GM21447 (cell line): ENCODE measurements at regions not wholly inside any gene's neighbourhood (a gene's known extent, or its start where the extent isn't known, plus 50 kb on each side); places are given as distances from the start of the nearest gene placed in this dataset.

ENCODE experiments used
- ATAC-seq: cut with Tn5 transposase; IDR thresholded peaks from one replicate; pipeline ENCODE4 v1.9.1; 2021; ENCODE audit not compliant: unreplicated experiment

DNA sequence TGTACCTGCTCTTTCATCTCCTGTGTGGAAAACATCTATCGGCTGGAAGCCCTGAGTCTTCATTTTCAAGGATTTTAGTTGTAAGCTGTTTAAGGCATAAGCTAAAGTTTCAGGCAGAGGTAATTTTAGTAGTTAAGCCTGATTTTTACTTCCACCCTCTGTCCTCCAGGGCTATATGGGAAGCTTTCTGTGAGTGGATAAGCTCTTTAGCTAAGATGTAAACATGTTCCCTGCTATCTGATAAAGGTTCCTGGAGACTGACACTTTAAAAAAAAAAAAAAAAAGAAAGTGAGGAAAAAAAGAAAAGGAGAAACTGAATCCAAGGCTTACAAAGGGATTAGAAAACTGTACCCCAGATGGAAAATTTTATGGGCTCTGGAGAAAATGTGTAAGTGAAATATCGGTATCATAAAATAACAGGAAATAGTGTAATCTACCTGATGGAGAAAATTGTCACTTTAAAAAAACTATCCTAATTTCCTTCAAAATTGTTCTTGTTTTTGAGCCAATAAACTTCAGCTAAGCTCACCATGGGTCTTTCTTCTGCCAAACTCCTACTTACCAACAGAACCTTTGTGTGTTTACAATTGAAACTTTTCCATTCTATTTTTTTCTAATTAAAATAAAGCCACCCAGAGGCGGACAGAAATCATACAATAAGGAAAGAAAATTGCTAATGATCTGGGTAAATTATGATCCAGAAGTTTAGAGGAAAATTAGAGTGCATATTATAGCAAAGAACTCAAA lies 180.5 kb downstream of the TGFB2 start:
- no peak for ATAC-seq

DNA sequence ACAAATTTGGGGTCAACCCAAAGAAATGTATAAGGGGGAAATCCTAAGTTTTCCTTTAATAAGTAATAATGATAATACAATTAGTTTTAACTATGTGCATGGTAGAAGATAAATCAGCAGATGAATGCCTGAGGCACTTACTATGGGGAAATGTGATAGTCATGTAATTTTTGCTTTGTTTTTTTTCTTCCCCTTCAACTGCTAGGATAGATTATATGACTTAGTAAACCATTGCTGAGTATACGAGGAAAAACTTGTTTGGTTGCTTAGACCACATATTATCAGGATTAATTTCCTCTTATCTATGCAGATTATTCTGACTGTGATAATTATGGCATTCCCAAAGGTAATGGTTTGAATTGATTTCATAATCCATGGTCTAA lies 181.1 kb downstream of the TGFB2 start:
- ATAC-seq = no peak

DNA sequence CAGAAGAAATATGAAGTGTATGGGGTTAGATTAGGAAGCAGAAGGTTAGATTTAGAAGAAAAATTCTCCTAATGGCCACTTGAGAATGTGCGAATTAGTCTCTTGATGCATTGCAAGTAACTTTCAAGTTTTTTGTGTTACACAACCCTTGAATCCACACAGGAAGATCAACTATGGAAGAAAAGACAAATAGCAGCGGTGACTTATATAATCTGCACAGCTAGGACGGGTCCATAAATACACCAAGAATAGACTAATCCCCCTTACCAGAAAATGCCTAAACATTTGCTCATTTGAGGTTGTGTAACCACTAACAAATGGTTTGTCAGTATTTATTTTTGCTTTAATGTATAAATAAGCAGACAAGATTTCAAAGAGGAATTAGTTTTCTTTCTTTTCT lies 182.6 kb downstream of the TGFB2 start:
- ATAC-seq = no peak

DNA sequence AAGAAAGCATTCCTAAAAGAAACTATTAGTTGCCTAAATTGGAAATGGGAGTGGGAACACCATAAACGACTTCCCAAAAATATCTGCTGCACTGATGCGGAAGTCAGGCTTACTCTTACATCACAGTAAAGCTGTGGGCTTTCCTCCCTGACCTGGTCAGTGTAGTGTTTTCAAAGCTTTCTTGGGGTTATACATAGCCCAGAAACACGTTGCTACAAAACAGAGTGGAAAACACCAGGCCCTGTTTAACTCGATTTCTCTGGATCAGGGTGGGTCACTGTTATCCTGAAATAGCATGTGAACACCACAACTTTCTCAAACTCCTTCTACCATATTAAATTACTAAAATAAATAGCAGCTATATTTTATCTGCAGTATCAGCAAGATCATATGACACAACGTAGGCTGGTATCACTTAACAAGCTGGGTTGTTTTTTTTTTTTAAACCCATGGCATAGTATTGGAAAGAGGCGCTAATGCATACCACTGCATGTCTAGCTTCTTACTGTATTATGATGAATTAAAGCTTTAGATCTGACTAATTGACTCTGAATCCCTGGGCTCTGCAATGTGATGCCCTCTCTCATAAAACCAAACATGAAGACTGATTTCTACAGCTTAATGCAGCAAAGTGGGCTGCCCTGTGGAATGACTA lies 184.6 kb downstream of the TGFB2 start:
- no peak for ATAC-seq

DNA sequence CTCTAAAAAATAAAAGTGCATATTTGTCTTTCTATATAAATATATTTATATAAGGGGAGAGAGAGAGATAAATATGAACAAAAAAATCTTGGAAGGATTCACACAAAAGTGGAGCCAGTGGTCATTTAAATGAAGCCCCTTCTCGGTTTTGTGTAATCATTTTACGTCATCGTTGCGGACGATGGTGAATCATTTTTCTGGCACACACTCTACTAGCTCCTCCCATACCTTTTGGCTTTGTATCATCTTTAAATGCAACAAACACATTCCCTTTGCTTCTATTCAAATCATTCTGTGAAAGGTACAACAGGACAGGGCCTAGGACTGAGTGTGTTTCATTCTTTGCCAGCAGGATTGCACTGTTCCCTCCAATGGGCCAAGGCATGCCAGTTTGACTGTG lies 186.8 kb downstream of the TGFB2 start:
- ATAC-seq = no peak

DNA sequence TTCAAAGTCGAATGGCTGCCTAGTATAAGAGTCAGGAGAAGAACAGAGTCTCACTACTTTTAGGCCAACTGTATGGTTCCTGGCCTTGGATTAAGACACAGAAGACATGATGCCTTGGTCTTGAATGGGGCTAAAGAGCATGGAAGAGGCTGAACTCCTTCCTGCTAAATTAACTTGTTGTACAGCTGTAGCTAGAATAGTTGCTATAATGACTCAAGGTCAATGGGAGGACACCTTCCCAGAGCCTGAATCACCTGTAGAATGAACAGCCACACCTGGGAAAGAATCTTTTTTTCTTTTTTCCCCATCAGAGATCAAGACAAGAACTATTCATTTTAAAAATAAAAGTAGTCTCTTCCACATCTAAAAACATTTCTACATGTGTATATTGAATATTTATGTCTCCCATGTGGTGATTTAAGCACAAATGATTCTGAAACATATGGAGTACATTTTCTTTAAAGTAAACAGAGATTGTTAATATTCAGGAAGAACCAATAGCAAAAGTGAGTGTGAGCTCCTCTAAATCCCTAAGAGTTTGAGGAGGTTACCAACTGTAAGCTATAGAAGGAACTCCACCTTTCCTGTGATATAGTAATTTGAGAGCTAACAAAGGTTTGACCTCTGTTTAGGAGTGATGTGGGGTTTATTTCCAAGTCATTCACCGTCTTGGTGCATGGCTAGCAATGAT lies 191.3 kb downstream of the TGFB2 start:
- no peak for ATAC-seq

DNA sequence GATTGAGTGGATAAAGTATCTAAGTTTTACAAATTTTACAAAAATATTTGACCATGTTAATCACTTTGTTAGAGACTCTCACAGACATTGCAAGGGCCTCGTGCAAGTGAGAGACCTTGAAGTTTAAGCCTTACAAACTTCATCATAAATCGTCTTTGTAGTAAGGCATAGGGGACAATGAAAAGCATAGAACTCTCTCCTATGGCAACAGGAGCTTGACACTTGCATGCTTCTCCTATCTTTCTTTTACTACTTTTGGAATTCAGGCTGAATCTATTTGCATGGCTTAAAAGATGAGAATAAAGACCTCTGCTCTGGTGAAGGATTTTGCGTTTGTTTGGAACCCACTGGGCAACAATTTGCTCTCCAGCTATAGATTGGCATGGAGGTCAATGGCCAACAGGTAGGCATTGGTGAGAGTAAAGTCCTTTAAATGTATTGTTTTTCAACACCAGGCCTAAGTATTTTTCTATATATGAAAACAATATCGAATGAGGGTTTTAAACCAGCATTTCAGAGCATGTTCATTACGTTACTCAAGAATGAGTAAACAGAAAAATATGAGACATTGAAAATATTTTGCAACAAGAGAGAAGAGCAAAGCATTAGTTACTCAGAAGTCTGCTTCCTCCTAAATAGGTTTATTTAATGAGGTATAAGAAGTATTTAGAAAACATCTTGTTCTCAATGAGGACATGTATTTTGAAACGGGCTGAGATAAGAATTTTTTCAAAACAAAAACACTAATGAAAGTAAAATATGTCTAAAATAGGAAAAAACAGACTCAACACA lies 192.2 kb downstream of the TGFB2 start:
- ATAC-seq = no peak

DNA sequence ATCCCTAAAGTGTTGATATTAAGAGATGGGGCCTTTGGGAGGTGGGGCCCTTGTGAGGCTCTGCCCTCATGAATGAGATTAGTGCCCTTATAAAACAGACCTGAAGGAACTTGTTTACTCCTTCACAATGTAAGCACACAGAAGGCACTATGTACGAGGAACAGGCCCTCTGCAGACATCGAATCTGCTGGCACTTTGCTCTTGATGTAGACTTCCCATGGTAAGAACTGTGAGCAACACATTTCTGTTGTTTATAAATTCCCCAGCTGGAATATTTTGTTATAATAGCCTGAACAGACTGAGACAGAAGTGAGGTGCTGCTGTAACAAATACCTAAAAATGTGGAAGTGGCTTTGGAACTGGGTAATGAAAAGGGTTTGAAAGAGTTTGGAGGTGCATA lies 193.2 kb downstream of the TGFB2 start:
- ATAC-seq = no peak

DNA sequence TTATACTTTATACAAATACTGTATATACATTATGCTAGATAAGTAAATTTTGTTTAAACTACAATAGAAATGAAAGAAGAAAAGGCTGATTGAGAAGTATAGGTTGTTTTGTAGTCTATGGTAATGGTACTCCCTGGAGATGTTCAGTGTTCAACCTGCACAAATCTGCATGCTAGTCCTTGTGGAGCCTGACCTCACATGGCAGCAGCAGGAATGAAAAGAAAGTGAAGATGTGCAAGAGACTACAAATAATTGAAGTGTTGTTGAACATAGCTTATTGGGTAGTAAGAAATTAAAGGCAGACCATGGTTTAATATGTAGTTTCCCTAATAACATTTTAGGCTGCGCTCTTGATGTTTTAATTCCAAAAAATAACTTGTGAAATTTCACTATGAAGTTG lies 201.2 kb downstream of the TGFB2 start:
- ATAC-seq = no peak

DNA sequence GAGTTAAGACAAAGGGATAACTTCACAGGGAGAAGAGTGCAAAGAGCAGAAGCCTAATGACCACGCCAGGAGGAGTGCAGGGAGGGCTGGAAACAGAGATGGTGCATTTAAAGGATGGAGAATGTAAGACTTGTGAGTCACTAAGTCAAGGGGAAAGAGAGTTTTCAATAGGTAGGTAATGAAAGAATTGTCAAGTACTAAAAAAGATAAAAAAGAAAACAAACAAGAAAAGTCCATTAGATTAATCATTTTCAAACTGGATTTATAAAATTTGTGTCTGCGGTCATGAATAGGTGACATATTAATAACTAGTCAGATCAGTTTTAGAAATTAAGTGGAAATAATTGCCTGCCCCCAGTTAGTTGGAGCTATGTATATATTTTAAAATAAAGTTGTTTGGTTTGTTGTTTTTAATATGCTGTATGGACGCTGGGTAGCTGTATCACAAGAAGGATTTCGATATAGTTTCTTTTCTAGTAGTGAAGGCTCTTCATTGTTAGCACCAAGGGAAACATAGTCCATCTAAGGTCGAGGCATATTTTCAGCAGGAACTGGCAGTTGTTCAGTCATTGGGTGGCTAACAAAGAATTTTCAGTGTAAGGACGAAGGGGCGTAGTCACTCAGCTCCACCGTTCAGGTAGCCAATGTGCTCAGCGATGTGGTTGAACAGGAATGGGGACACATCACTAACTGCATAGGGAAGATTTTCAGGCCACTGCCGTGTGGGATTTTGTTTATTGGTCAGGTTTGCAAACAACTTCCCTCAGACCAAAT lies 203.0 kb downstream of the TGFB2 start:
- no peak for ATAC-seq

DNA sequence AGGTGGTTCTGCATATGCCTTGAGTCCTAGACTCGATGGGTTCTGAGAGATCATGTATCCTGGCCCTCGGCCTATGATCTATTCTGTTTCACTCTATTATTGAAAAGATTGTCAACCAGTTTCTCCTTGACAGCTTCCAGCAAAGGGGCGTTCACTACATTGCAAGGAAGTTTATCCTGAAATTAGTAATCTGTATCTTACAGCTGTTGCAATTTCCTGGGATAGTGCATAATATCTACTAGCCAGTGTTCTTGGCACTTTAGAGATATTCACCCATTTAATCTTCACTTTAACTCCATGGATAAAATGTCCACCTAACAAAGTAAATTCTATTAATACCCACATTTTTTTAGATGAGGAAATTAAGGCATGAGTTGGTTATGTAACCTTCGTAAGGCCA lies 203.6 kb downstream of the TGFB2 start:
- ATAC-seq = no peak

DNA sequence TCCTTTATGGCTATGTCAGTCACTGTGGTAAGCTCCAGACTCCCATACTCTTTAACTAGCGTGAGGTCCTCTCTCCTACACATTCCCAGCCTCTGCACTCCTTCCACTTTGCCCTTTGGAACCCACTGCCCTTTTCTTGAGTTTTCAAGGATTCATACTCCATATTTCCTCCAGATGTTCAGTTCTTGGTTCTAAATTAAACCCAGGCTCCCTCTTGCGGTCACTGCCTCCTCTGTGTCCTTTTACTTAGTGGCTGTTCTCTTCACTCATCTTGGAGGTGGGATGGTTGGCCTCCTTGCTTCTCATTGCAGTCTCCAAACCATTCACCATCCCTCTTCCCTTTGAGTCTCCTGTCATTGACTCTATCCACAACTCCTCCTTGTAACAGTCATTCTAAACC lies 208.1 kb downstream of the TGFB2 start:
- no peak for ATAC-seq

DNA sequence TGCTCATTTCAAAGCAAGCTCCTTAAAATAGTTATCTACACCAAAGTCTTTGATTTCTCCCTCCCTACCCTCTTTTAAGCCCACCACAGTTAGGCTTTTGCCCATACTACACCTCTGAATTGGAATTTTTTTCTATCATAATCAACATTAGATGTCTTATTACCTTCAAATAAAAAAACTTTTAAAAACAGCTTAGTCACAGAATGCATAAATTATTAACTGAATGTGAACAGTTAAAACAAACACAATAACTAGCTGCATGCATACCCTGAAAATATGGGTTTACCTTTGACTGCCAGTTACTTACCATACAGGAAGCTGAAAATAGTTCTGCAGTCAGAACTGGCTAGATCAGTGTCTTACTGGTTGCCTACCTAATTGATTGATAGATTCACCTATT lies 210.9 kb downstream of the TGFB2 start:
- no peak for ATAC-seq

DNA sequence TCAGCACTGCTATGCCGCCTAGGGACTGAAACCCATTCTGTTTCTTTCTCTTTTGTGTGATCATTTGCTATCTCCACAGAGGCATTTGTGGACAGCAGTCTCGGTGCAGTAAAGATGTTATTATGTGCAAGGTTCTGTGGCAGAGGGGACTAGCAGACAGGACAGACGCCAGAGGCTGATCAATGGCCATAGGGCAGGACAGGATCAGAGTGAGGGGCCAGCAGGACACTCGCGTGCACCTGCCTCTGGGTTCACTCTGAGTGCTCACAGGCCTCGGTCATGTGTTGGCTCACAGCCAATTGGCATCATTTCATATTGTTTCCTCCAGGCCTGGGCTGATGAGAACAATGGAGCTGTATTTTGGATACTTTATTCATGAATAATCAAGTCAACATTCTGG lies 212.6 kb downstream of the TGFB2 start:
- ATAC-seq = no peak

DNA sequence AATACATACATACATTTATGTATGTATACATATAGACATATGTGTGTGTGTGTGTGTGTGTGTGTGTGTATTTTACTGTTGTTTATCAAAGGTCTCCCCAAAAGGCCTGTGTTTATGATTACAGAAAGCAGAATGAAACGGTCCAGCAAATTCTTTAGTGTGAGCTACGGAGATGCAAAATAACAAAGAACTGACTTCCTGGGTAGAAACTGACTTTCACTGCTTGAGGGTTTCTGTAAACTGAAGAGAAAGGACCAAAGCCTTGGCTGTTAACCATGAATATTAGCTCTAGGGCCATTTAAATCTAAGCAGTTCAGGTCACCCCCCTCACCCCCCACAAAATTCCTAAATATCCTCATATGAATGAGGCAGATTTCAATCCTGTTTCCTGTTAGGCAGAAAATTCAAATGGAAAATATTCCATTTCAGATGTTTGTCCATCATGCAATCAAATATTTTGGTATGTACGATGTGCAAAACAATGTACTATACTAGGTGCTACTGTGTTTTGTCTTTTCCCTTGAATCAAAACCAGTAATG lies 213.2 kb downstream of the TGFB2 start:
- ATAC-seq = no peak

DNA sequence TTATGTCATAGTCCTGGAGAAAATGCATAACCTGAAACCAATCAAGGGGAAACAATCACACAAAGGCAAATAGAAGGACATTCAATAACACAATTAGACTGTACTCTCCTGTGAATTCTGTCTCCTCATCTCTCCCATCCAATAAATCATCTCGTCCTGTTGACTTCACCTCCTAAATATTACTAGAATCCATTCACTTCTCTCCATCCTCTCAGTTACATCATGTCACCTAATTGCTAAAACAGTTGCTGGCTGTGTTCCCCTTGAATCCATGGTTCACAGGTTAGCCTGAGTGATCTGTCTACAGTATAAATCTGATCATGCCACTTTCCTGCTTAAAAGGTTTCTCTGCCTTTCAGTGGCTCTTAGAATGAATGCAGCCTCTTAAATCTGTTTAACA lies 220.2 kb downstream of the TGFB2 start:
- ATAC-seq = no peak

DNA sequence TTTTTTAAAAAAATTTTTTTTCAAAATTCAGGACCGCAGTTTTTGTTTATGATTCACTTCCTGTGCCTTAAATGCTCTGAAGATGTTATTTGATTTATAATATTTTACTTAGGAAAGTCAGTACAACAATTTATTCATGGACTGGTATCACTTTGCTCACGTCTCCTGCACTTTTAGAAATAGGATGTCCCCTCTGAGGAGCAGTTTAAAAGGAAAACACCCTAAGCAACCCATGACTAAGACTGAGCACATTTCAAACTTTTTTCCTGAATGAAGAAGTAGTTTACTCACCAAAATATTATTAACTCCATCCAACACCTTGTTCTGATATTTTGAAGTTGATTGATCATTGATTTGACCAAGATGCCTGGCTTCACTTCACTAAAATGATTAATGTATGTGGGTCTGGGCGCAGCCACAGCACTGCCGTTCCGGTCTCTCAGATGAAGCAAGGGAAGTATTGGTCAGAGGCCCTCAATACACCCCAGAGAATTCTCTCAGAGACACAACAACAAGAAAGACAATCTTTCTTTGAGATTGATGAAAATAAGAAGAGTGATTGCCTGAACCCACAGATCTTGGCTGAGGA lies 223.9 kb downstream of the TGFB2 start:
- no peak for ATAC-seq

DNA sequence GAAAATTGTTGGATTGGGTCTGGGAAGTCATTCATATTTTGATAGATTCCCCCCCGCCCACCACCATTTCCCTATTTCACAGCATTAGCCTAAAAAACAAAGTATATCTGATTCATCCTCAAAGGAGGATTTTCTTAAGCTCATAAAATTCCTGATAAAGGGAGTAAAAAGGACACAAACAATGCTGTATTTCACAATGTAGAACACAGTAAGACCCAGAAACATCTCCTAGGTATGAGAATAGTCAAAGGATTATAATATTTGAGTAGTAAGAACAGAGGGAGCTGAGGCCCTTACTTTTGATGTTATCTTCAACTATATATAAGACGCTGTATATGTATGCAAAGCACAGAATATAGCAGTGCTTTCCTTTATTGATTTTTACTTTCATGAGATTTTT lies 225.3 kb downstream of the TGFB2 start:
- ATAC-seq = no peak

DNA sequence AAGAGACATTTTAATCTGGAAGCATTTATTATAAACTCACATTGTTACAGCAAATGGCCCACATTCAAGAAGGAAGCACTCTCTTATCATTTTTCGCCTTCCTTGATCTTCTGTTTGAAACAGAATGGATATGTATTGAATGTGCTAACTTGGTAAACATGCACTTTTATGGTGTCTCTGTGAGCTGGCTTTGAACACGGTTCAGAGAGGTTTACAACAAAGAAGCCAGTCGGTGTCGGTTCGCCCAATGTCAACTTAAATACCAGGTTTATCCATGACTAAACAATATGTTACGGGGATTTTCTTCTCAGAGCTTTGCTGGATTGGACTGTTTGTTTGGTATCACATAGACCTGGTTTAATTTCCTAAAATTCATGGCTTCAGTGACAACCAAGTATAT lies 226.4 kb downstream of the TGFB2 start:
- no peak for ATAC-seq

DNA sequence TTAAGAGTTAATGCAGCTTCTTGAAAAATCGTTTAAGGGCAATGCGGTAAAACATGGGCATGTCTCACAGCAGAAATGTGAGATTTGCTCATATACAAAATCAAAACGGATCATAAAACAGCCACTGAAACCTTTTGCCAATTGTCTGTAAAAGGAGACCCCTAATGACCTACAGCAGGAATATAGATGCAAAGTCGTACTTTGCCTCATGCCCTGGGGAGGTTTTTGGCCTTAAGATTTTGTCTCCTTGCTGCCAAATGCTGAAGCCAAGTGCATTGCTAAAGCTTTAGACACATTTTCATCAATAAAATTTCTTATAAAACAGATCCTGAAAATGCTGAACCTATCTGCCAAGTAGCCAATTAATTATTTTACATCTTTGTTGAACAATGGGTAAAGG lies 226.9 kb downstream of the TGFB2 start:
- no peak for ATAC-seq
